DMS114 treated with DMSO at 0.1 percent for 48 hours (cell line): ENCODE measurements at regions not wholly inside any gene's neighbourhood (a gene's known extent, or its start where the extent isn't known, plus 50 kb on each side); places are given as distances from the start of the nearest gene placed in this dataset.

Experiments used
- DNase-seq: peaks from one replicate; lab custom pipeline; 2025; ENCODE audit not compliant: unreplicated experiment; lab: John Stamatoyannopoulos, UW

DNA sequence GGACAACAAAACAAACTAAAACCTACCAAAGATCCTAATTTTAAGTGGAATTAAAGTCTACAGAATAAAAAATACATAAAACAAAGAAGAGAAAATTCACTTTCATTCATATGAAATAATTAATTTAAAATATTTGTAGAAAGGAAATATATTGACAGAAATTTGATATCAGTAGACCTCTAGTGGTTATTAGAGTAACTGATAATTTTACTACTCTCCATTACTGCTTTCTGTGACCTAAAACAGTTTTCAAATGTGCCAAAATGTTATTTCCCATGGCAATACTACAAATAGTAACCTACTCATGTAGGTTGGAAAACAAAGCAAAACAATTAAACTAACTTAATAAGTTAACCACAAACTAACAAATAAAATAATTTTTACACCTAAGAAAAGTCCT, 147.1 kb downstream of the NOL4 start:
- DNase-seq: no peak

DNA sequence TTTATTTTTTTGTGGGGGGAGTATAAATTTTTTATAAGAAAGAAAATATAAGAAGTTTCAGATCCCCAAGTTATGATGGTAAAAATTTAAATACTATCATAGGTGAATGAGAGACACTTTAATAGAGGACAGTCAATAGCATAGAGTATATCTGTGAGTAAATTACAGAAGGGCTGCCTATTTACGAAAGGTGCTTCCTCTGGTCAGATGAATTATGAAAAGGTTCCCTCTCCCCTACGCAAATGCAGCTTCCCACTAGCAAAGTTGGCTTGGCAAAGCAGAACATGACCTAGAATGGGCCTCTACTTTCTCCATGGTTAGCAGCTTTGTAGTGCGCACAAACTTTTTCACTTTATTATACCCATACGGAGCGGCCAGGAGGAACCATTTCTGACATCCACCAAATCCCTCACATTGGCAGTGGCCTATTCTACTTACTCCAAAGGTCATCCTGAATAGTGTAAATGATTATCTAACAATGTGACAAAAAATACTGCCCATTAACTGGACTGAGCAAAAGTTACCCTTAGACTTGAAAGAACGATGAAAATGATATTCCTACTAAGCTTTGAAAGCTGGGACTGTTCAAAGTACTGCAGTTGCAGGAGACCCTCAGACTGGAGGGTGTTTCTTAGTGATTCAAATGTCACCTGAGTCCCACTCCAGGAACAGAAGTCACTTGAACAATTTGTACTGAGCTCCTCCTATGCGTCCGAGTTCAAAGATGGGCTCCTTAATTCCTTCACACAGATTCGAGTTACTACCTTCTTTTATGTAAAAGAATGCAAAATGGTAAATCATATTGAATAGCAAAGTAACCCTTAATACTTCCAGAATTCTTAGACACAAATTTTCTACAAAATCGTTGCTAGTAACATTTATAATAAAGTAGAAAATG, 148.5 kb downstream of the NOL4 start:
- no peak for DNase-seq

DNA sequence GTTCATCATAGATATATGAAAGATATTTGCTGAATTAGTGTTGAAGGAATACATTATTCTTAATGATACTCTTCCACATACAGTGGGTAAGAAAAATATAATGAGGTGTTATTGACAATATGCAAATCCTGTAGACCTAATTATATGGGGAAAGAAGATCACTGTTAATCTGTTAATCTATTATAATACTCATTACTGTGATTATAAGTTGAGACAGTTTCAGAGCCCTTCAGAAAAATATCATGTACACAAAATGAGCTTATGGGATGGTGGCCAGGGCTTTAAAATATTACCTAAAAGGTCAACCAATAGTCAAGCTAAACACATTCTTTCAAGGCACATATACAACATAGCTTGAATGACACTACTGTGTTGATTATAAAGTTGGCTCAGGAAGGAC, 163.5 kb downstream of the NOL4 start:
- no peak for DNase-seq

DNA sequence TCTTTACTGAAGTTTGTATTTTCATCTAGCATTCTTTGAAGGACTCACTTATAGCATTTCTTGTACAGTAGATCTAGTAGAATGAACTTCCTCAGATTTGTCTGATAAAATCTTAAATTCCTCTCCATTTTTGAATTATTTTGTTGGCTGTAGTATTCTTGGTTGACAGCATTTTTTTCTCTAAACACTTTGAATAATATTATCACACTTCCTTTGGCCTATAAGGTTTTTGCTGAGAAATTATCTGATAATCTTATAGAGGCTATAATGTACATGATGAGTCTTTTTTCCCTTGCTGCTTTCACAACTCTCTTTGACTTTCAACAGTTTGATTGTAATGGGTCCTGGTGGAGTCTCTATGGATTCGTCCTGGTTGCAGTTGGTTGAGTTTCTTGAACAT, 169.5 kb downstream of the NOL4 start:
- DNase-seq: no peak

DNA sequence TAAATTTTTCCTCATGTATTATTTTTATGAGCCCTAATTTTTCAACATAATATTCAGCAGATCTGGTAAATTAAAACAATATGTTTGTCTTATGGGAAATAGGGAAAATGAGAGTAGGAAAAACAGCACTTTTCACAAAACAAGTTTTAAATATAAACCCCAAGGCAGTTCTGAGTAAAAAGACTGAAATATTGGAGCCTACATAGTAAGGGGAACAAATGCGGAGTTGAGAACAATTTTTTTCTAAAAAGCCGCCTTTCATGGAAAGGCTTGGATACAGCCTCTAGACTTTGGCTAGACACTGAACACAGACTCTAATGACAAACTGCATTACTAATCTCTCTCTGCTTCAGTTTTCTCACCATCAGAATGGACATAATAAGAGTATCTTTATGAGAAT, 174.1 kb downstream of the NOL4 start:
- no peak for DNase-seq

DNA sequence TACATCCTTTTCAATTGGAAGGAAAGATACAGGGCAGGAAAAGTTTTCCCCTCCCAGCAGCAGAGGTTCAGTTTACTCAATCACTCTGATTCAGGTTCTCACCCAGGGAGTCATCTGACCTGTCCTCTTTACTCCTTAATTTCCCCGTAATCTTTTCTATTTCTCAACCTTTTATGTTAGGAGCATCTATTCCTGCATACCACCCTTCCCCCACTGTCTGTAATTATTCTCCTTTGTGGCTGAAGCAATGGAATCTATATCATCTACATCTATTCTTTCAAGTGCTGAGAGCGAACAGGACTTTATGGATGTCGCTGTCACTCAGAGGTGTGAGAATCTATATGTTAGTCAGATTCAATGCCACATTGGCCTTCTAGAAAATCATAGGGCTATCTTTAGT, 175.2 kb downstream of the NOL4 start:
- DNase-seq: no peak

DNA sequence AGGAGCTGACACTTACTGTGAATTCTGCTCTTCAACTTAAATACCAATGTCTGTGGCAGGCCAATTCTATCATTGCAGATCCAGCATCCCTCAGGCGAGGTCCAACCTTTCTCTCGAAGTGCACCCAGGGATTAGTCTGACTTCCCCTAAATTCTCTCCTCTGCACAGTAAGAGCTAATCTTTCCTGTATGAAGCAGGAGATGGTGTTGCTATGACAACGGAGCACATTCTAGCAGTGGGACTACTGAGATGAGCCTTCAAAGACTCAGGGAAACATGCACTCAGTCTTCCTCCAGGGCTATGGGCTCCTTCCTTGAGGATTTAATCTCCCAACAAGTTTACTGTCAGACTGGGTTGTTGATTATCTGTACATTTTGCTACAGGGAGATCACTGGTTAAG, 176.3 kb downstream of the NOL4 start:
- no peak for DNase-seq

DNA sequence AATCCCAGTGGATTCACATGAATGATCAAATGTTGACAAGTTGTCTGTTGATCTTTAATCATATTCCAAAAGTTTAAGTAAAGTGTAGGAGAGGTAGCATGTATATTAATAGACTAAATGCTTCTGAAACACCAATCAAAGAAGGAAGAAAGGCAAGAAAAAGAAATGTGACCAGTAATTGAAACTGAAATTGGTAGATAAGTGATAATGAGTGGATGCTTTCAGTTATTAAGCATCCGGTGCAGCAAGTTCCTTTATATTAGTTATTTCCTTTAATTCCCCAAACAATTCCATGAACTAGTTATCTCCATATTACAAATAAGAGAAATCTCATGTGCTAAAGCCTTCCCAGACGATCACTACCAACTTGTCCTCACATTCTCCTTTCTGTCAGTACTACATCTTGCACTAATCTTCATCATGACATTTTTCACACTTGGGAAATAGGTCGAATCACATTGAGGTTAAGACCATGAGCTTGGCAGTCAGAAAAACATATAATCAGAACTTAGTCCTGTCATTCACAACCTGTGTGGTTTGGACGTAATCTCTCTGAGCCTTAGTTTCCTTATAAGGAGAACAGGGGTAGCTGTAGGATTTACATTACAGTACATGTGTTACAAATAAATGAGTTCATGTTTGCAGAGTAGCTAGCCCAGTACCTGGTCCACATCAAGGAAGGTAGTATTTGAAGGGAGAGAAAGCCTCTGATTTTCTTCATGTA, 182.1 kb downstream of the NOL4 start:
- DNase-seq: no peak

DNA sequence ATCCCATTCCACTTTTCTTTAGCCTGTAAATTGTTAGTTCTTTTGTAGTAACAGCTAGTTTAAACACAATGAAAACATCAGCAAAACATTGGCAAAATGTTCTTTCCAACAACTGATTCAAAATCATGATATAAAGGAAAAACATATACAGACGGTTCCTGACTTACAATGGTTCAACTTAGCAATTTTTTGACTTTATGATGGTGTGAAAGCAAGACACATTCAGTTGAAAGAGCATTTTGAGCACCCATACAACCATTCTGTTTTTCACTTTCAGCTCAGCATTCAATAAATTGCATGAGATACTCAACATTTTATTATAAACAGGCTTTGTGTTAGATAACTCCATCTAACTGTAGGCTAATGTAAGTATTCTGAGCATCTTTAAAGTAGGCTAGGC, 185.1 kb downstream of the NOL4 start:
- DNase-seq: no peak

DNA sequence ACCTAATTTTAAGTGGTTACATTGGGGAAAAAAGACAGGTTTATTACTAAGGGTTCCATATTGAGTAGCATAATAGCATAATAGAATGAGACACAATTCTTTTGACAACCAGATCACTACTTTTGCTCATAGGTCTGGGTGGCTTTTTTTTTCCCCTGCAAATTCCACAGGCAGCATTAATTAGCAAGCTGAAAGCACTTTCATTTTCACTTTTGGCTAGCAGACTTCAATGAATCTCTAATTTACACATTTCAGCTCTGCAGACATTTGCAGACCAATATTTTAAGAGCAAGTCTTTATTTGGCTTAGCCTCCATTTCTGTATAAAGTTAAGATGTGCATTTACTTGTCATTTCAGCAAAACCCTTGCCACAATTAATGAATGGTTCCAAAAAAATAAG, 185.5 kb downstream of the NOL4 start:
- no peak for DNase-seq

DNA sequence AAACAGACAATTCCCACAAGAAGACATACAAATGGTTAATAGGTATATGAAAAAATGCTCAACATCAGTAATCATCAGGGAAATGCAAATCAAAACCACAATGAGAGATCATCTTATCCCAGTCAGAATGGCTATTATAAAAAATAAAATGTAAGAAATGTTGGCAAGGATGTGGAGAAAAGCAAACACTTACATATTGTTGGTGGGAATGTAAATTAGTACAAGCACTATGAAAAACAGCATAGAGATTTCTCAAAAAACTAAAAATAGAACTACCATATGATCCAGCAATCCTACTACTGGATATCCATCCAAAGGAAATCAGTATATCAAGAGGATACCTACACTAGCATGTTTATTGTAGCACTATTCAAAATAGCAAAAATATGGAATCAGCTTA, 186.6 kb downstream of the NOL4 start:
- no peak for DNase-seq

DNA sequence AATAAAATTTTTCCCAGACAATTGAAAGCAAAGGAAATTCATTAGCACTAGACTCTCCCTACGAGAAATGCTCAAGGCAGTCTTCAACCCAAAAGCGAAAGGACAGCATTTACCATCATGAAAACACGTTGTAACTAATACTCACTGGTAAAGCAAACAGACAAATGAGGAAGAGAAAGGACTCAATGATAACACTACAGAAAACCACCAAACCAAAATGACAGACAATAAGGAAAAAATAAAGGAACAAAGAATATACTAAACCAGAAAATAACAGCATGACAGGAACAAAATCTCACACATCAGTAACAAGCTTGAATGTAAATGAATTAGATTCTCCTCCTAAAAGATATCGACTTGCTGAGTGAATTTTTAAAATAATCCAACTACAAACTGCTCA, 190.7 kb downstream of the NOL4 start:
- no peak for DNase-seq

DNA sequence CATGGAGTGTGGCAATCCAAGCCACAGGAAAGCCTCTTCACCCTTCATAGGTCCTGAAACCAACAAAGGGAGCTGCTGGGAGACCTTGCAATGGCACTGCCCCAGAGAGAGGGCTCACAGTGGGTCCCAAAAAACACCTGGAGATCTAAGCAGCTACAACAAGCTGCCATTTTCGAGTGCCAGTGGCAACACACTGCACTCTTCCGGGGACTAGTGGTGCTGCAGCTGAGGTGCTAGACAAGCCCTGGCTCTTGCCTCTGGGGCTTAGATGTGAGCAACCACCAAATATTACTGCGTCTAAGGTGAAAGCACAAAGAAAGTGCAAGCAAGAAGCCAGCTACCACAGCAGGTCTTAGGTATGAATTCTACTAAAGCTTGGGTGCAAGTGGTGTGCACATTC, 192.9 kb downstream of the NOL4 start:
- DNase-seq: no peak

DNA sequence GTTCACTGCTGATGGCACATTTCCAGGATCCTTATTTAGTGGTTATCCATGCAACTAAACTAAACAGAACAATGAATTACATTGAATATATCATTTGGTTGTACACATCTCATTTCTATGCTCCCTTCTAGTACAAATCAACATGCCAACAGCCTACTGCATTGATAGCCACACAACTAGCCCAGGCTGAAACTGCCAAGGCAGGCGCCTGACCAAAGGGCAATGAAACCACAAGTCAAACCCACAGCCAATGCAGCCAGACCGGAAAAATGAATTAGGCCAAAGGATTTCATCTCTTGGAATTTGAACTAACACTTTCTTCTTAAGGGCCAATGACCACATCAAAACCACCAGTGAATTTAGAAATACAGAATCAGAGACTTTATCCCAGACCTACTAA, 196.4 kb downstream of the NOL4 start:
- no peak for DNase-seq

DNA sequence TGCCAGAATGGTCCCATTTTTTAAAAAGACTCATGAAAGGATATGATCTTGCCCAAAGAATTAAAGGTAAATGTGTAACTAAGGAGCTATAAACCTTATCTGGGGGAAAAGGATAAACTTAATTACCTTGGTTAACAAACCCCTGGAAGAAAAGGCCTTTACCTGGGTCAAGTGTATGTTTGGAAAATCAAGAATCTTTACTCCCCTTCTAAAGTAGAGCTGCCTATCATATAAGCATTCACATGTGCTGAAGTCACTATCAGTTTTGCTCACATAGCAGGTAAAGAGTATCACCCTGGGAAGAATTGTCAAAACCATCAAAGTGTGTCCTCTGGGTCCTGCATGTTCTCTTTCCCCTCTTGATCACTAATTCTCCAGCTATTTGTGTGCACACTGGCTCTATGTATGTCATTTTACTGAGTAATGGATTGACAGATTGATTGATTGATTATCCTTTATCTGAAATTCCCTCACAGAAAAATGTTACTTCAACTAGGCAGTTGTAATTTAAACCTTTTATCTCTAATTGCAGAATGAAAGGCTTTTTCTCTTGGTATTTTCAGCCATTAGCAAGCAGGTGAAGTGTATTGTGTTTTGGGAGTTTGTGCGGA, 199.4 kb downstream of the NOL4 start:
- DNase-seq: no peak

DNA sequence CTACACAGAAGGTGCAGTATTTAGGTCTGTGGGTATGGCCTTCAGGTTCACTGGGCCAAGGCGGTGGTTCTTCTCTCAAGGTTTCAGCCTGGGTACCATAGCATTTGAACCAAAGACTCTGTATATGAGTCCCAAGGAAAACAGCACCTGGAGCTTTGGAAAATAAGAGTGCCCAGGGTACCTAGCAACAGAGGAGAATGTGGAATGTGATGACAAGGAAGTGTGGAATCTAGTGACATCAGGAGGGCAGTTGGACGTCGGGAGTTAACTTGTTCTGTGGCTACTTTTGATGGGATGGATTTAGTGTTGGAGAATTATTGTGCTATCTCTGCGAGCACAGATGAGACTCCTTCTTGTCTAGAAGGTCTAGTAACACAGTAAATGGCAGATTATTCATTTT, 201.2 kb downstream of the NOL4 start:
- DNase-seq: no peak

DNA sequence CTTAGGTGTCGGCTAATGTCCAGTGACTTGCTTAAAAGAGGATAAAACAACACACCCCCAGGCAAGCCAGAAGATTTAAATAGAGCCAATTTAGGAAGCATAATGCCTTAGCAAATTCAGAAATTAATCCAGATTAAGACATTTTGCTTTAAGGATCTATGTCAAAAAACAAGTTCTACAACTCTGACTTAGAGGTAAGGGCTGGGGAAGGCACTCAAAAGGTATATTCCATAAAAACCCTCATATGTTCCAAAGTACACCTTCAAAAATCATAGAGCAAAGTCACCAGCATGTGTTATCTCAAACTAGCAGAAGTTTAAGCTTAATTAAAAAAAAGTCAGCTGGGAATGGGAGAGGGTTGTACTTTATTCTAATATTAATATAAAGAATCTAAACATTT, 206.4 kb downstream of the NOL4 start:
- no peak for DNase-seq

DNA sequence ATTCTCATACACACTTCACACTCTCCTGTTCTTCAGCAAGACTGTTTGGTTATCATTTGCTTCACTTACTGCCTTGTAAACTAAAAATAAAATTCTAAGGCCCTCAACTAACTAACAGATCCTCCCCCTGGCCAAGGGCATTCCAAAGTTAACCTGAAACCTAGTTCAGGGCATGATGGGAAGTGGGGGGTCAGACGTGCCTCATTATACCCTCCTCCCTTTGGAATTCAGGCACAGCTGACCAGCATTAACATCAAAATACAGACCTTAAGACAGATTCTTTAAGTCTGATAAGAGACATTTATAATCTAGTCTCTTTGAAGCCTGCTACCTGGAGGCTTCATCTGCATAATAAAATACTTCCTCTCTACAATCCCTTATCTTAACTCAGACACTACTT, 221.0 kb downstream of the NOL4 start:
- DNase-seq: no peak

DNA sequence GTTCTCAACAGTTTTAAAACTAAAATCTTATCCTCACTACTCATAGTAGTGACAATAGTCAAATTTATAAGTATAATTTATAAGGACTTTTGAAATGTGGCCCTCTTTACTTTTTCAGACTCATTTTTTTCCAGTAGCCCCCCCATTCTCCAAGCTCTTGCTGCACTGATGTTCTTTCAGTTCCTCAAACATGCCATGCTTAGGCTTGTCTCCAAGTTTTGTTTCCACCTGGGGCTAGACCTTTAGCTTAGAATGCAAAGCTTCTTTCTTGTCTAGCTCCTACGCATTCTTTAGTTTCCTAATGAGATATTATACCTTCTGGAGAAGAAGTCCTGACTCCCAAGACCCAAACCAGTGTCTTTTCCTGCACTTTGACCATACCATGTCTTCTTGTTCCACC, 222.6 kb downstream of the NOL4 start:
- no peak for DNase-seq

DNA sequence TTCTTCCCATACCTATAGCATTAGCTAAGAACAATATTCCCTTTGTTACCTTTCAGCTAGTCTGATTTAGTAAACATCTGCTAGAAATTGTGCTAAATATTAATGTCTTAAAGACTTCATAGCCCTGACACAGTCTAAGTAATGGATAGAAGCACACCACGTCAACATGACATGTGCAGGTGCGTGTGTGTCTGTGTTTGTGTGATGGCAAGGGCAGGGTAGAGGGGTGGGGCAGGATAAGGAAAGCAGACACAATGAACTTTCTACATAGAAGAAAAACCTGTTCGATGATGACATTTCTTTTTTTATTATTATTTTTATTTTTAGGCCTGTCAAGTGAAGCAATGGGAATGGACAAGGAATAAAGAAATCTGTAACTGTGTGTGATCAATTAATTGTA, 223.3 kb downstream of the NOL4 start:
- no peak for DNase-seq

DNA sequence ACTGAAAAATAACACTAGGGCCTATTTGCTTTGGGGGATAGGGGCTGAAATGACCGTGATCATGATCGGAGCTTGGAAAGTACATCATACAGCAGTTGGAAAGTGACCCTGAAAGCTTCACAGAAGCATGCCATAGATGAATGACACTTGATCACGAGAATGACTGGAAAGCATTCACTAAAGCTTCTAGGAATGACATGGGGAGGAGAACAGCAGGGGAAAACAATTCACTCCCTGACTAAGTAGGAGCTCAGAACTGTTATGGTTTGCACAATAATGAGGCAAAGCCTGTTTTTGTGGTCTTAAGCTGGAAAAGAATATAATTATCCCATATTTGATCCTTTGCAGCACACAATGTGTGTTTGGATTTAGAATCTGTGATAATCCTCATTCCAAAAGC, 237.5 kb downstream of the NOL4 start:
- no peak for DNase-seq

DNA sequence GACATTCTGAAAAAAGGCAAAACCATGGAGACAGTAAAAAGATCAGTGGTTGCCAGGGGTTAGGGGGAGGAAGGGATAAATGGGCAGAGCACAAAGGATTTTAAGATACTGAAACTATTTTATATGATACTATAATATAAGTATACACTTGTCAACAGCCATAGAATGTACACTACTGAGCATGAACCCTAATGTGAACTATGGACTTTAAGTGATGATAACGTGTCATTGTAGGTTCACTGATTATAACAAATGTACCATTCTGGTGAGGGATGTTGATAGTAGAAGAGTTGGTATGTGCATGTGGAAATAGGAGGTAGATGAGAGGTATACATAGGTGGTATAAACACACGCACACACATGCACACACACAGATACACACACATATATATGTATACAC, 241.6 kb downstream of the NOL4 start:
- no peak for DNase-seq
